Activated CD4-positive, alpha-beta T cell treated with anti-CD3 and anti-CD28 coated beads, Interleukin-10, Interleukin-2, amounts not matched to agents 100 ng/mL and 50 ng/mL, durations not matched to agents 16 hours and 8 hours (primary cell): ENCODE measurements at regions not wholly inside any gene's neighbourhood (a gene's known extent, or its start where the extent isn't known, plus 50 kb on each side); places are given as distances from the start of the nearest gene placed in this dataset.
"Not testable (repeated sequence)": the region's sequence is repeated elsewhere in the genome, so short reads cannot be mapped to it uniquely, and the experiment has no call there.

Experiments
- DNase-seq: peaks from one replicate; pipeline ENCODE4 v3.0.0-alpha.2; 2020

GRCh38 chr10:32140403-32140802, 84.2 kb upstream of the KIF5B start:
- no peak for DNase-seq

GRCh38 chr10:32139223-32140073, 83.2 kb upstream of the KIF5B start:
- DNase-seq: peak; percentile 69

GRCh38 chr10:32136927-32137326, 80.7 kb upstream of the KIF5B start:
- not testable (repeated sequence) for DNase-seq

- DNase-seq: not testable (repeated sequence)
These were observed 79.6 kb upstream of the KIF5B start for GRCh38 chr10:32135796-32136195.

- no peak for DNase-seq
These were observed 76.2 kb upstream of the KIF5B start for GRCh38 chr10:32132357-32132946.

- no peak for DNase-seq
These were observed 75.2 kb upstream of the KIF5B start for GRCh38 chr10:32131388-32131787.

- no peak for DNase-seq
These were observed 74.6 kb upstream of the KIF5B start for GRCh38 chr10:32130788-32131187.

- no peak for DNase-seq
These were observed 68.8 kb upstream of the KIF5B start for GRCh38 chr10:32125023-32125422.

GRCh38 chr10:32123021-32123420, 66.8 kb upstream of the KIF5B start:
- no peak for DNase-seq

GRCh38 chr10:32121648-32122047, 65.4 kb upstream of the KIF5B start:
- DNase-seq: no peak

- no peak for DNase-seq
These were observed 63.9 kb upstream of the KIF5B start for GRCh38 chr10:32120147-32120546.

GRCh38 chr10:32114508-32114907, 58.3 kb upstream of the KIF5B start:
- no peak for DNase-seq

GRCh38 chr10:32112055-32112454, 55.8 kb upstream of the KIF5B start:
- DNase-seq: no peak

GRCh38 chr10:32111585-32111984, 55.4 kb upstream of the KIF5B start:
- no peak for DNase-seq

- DNase-seq: no peak
These were observed 54.6 kb upstream of the KIF5B start for GRCh38 chr10:32110790-32111189.

GRCh38 chr10:32109603-32110002, 53.4 kb upstream of the KIF5B start:
- no peak for DNase-seq
